K562 (cell line): ENCODE measurements at regions not wholly inside any gene's neighbourhood (a gene's known extent, or its start where the extent isn't known, plus 50 kb on each side); places are given as distances from the start of the nearest gene placed in this dataset.

ENCODE experiments used
- BCOR ChIP-seq: fragments of 450-650 bp; IDR thresholded peaks from 2 replicates; pipeline ENCODE4 v1.6.1; 2016
- BRD9 ChIP-seq: fragments of 450-650 bp; IDR thresholded peaks from 2 replicates; pipeline ENCODE4 v1.6.1; 2018; ENCODE audit warnings: low read depth; ENCODE audit not compliant: partially characterized antibody
- CAMTA2 ChIP-seq: fragments of 250-450 bp; sonication (Bioruptor Pico); conservative IDR thresholded peaks from 2 replicates; pipeline ENCODE4 v1.5.1; 2022
- DMBX1 ChIP-seq: fragments of 250-450 bp; sonication (Bioruptor Pico); IDR thresholded peaks from 2 replicates; pipeline ENCODE4 v1.8.0; 2022; ENCODE audit warnings: inconsistent platforms, mild to moderate bottlenecking, moderate library complexity, borderline replicate concordance
- FOXA3 ChIP-seq, 2 experiments: fragments of 450-650 bp in 1 of 2; sonication (generic) in 1 of 2; formaldehyde crosslinking; IDR thresholded peaks in 1 of 2; conservative IDR thresholded peaks in 1 of 2; 2 replicates each; pipeline versions ENCODE4 v1.4.0 to v1.8.0; 2020 to 2022; ENCODE audit warnings: mild to moderate bottlenecking in 2 of 2, missing genetic modification reagents in 1 of 2
- HNRNPK ChIP-seq: fragments of 200-400 bp; formaldehyde crosslinking; IDR thresholded peaks from one replicate; pipeline ENCODE4 v1.6.1; 2018; ENCODE audit warnings: mild to moderate bottlenecking, low read depth, low read length; ENCODE audit not compliant: poor library complexity, severe bottlenecking
- RBM14 ChIP-seq: fragments of 200-400 bp; formaldehyde crosslinking; IDR thresholded peaks from 2 replicates; pipeline ENCODE4 v1.6.1; 2018; ENCODE audit warnings: low read depth, mild to moderate bottlenecking, low read length, moderate library complexity, borderline replicate concordance; ENCODE audit not compliant: insufficient read depth
- ZNF24 ChIP-seq: fragments of 450-650 bp; IDR thresholded peaks from 2 replicates; pipeline ENCODE4 v1.6.1; 2016
- ZNF316 ChIP-seq: fragments of 450-650 bp; IDR thresholded peaks from 2 replicates; pipeline ENCODE4 v1.6.1; 2016
- ZNF444 ChIP-seq: fragments of 250-450 bp; sonication (Bioruptor Pico); IDR thresholded peaks from 2 replicates; pipeline ENCODE4 v1.4.0; 2020; ENCODE audit warnings: mild to moderate bottlenecking, moderate library complexity
- TF ChIP-seq, protein P1 (sequence below): fragments of 450-650 bp; IDR thresholded peaks from 2 replicates; pipeline ENCODE4 v1.6.1; 2017; ENCODE audit warnings: antibody characterized with exemption, mild to moderate bottlenecking
- TF ChIP-seq, protein P2 (sequence below), 2 experiments: fragments of 450-650 bp; IDR thresholded peaks; 2 replicates each; pipeline ENCODE4 v1.6.1; 2016

- TF ChIP-seq, protein P1, sequence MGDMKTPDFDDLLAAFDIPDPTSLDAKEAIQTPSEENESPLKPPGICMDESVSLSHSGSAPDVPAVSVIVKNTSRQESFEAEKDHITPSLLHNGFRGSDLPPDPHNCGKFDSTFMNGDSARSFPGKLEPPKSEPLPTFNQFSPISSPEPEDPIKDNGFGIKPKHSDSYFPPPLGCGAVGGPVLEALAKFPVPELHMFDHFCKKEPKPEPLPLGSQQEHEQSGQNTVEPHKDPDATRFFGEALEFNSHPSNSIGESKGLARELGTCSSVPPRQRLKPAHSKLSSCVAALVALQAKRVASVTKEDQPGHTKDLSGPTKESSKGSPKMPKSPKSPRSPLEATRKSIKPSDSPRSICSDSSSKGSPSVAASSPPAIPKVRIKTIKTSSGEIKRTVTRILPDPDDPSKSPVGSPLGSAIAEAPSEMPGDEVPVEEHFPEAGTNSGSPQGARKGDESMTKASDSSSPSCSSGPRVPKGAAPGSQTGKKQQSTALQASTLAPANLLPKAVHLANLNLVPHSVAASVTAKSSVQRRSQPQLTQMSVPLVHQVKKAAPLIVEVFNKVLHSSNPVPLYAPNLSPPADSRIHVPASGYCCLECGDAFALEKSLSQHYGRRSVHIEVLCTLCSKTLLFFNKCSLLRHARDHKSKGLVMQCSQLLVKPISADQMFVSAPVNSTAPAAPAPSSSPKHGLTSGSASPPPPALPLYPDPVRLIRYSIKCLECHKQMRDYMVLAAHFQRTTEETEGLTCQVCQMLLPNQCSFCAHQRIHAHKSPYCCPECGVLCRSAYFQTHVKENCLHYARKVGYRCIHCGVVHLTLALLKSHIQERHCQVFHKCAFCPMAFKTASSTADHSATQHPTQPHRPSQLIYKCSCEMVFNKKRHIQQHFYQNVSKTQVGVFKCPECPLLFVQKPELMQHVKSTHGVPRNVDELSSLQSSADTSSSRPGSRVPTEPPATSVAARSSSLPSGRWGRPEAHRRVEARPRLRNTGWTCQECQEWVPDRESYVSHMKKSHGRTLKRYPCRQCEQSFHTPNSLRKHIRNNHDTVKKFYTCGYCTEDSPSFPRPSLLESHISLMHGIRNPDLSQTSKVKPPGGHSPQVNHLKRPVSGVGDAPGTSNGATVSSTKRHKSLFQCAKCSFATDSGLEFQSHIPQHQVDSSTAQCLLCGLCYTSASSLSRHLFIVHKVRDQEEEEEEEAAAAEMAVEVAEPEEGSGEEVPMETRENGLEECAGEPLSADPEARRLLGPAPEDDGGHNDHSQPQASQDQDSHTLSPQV, result no peak
- TF ChIP-seq, protein P2, sequence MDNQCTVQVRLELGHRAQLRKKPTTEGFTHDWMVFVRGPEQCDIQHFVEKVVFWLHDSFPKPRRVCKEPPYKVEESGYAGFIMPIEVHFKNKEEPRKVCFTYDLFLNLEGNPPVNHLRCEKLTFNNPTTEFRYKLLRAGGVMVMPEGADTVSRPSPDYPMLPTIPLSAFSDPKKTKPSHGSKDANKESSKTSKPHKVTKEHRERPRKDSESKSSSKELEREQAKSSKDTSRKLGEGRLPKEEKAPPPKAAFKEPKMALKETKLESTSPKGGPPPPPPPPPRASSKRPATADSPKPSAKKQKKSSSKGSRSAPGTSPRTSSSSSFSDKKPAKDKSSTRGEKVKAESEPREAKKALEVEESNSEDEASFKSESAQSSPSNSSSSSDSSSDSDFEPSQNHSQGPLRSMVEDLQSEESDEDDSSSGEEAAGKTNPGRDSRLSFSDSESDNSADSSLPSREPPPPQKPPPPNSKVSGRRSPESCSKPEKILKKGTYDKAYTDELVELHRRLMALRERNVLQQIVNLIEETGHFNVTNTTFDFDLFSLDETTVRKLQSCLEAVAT (IDR thresholded peaks at IDR 0.05), result no peak
- TF ChIP-seq ZNF316 (no peak), BRD9 (no peak), HNRNPK (no peak), FOXA3 (CRISPR knock-in tag; conservative IDR thresholded peaks at IDR 0.05 in 1 of 2, IDR thresholded peaks at IDR 0.05 in 1 of 2) (no peak), BCOR (no peak), CAMTA2 (no peak), DMBX1 (CRISPR knock-in tag) (no peak), ZNF24 (no peak), RBM14 (no peak), ZNF444 (CRISPR knock-in tag) (no peak)
These were observed 112.5 kb downstream of the RAP2B start (continued) for GRCh38 chr3:153274561-153274960.
